ENCODE measurements at regions not wholly inside any gene's neighbourhood (a gene's known extent, or its start where the extent isn't known, plus 50 kb on each side); places are given as distances from the start of the nearest gene placed in this dataset.

DNA sequence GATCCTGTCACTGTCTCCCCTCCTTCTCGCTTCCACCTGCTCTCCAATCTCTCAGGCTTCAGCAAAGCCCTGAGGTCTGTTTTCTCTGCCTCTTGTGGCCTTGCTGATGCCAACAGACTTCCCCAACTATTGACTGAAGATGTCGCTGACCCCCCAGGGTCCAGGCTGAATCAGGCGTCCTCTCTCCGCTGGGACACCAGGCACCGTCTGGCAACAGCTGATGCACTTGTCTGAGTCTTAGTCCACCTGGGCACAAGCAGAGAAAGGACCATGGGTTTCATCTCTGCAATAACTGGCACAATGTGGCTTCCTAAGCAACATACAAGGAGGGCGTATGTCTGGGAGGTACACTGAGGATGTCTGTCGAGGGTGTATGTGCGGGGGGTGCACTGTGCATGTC, 248.7 kb upstream of the MYT1L start:
- ChIA-PET POLR2A (no interaction called here), CTCF (no interaction called here)
- peaks cover 3% of the 10 kb centered on the region for H3K9me3 Mint-ChIP-seq
- H3K4me3 Mint-ChIP-seq = no peak overlapping the region
- no peaks in the 10 kb centered on the region for H3K36me3 Mint-ChIP-seq
- DNase-seq = no peak
- intact Hi-C loops (cut with micrococcal nuclease) = no loop called here
- H3K27ac Mint-ChIP-seq = no peak overlapping the region
- no peaks in the 10 kb centered on the region for H3K4me1 Mint-ChIP-seq (ENCODE audit: low read depth)
- no peaks in the 10 kb centered on the region for H3K27me3 Mint-ChIP-seq

DNA sequence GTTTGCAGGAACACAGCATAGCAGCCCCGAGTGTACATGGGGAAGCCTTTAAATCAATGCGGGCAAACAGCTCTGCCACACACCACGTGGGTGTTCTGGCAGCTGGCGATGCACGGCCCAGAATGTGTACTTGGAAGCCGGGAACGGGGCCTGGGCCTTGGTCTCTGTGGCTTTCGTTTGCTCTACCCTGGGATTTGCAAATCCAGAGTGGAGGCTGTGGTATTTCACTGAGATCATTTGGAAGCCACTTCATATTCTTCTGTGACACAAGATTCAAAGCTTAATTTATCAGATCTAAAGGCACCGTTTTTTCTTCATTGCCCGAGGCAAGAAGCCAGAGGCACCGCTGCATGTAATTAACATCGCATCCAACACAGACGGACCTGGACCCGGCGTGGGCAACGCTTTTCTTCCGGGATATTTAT, 246.3 kb upstream of the MYT1L start:
- no peak overlapping the region for H3K4me3 Mint-ChIP-seq
- CTCF ChIA-PET = no interaction called here
- H3K4me1 Mint-ChIP-seq (ENCODE audit: low read depth) = no peaks in the 10 kb centered on the region
- no peak overlapping the region for H3K27ac Mint-ChIP-seq
- POLR2A ChIA-PET = no interaction called here
- no peaks in the 10 kb centered on the region for H3K27me3 Mint-ChIP-seq
- intact Hi-C loops (cut with micrococcal nuclease) = no loop called here
- H3K36me3 Mint-ChIP-seq = no peaks in the 10 kb centered on the region
- DNase-seq = no peak
- H3K9me3 Mint-ChIP-seq = no peaks in the 10 kb centered on the region

DNA sequence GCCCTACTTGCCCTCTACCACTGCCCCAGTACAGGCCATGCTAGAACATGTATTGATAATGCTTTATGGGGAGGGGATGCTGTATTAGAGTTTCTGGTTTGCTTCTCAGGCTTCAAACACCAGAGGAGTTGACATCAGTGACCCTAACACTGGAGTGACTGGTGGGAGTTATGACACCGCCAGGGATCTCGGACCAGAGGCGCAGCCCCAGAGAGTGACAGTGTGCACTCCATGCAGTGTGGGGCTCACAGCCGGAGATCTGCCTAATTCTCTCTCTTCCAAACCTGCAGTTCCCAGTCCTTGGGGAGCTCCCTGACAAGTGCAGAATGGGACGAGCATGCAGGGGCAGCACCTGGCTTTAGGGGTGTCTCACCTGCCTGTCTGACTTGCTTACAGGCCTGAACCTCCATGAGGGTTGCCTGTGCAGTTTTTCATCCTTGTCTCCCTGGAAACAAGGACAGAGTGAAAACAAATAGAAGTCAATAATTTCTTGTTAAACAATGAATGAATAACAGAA, 244.9 kb upstream of the MYT1L start:
- DNase-seq = no peak
- Mint-ChIP-seq H3K27me3 (no peaks in the 10 kb centered on the region), H3K36me3 (no peaks in the 10 kb centered on the region), H3K9me3 (no peaks in the 10 kb centered on the region), H3K4me3 (no peak overlapping the region), H3K4me1 (ENCODE audit: low read depth) (no peaks in the 10 kb centered on the region), H3K27ac (no peak overlapping the region)
- ChIA-PET CTCF (no interaction called here), POLR2A (no interaction called here)
- intact Hi-C loops (cut with micrococcal nuclease) = no loop called here

DNA sequence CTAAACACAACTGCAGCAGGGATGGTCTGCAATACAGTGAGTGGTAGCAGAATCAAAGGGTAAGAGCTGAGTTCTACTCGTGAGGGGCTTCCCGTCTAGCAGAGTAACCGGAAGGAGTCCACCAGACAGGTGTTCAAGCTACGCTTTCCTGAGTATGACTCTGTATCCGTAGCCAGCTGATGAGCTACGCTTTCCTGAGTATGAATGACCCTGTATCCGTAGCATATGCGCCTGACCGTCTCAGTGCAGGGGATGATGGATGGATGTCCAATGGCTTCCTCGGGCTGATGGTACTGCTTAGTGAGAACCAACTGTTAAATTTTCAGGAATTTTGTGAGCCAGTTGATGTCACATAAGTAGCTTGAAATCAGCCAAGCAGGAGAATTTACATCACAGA, 244.1 kb upstream of the MYT1L start:
- Mint-ChIP-seq H3K9me3 (no peaks in the 10 kb centered on the region), H3K27ac (no peak overlapping the region), H3K4me1 (ENCODE audit: low read depth) (no peaks in the 10 kb centered on the region), H3K4me3 (no peak overlapping the region), H3K36me3 (no peaks in the 10 kb centered on the region), H3K27me3 (no peaks in the 10 kb centered on the region)
- DNase-seq = no peak
- intact Hi-C loops (cut with micrococcal nuclease) = no loop called here
- POLR2A ChIA-PET = no interaction called here
- CTCF ChIA-PET = no interaction called here

DNA sequence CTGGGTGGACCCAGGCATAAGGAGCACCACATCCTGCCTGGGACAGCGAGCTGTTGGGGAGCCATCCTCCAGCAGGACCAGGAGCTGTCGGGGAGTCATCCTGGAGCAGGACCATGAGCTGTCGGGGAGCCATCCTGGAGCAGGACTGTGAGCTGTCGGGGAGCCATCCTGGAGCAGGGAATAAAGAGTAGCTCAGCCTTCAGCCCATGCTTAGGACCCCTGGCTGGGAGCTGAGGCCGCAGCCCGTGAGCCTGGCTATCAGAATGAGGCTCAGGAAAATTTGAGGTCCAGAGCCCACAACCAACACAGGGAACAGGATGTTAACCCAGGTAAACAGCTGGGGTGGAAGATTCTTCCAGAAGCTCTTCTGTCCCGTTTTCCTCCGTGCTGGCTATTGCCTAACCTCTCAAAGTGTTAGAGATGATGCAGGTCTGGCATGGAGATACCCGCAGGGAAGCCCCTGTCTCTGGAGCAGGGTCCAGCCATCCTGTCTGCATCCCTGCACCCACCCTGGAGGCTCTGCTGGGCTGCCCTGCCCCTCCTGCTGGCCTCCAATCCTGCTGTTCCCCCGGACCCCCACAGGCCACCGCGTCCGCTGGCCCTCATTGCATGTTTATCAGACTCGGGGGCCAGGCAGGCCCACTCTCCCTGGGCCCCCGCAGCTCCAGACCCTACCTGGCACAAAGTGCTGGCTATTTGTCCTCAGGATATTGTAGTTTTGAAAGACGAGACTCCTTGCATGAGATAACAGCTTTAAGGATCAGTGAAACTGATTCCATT, 243.5 kb upstream of the MYT1L start:
- intact Hi-C loops (cut with micrococcal nuclease) = no loop called here
- H3K9me3 Mint-ChIP-seq = no peaks in the 10 kb centered on the region
- H3K27me3 Mint-ChIP-seq = no peaks in the 10 kb centered on the region
- ChIA-PET POLR2A (no interaction called here), CTCF (no interaction called here)
- no peak overlapping the region for H3K4me3 Mint-ChIP-seq
- H3K27ac Mint-ChIP-seq = no peak overlapping the region
- no peaks in the 10 kb centered on the region for H3K36me3 Mint-ChIP-seq
- no peak for DNase-seq
- no peaks in the 10 kb centered on the region for H3K4me1 Mint-ChIP-seq (ENCODE audit: low read depth)

DNA sequence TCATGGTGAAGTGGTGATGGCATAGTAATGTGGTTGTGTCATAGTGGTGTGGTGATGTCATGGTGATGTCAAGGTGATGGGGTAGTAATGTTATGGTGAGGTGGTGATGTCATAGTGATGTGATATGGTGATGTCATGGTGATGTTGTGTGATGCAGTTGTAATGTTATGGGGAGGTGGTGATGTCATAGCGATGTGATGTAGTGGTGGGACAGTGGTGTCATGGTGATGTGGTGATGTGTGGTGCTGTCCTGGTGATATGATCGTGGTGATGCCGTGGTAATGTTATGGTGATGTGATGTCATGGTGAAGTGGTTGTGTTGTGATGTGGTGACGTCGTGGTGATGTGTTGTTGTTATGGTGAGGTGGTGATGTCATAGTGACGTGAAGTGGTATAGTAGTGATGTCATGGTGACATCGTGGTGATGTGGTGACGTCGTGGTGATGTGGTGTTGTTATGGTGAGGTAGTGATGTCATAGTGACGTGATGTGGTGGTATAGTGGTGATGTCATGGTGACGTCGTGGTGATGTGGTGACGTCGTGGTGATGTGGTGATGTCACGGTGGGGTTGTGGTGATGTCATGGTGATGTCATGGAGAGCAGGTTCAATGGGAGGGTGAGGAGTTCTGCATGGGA, 242.7 kb upstream of the MYT1L start:
- peak; percentile 19 for DNase-seq
- H3K27me3 Mint-ChIP-seq = no peaks in the 10 kb centered on the region
- no peaks in the 10 kb centered on the region for H3K4me1 Mint-ChIP-seq (ENCODE audit: low read depth)
- POLR2A ChIA-PET = no interaction called here
- CTCF ChIA-PET = no interaction called here
- intact Hi-C loops (cut with micrococcal nuclease) = no loop called here
- H3K36me3 Mint-ChIP-seq = no peaks in the 10 kb centered on the region
- no peaks in the 10 kb centered on the region for H3K9me3 Mint-ChIP-seq
- H3K27ac Mint-ChIP-seq = no peak overlapping the region
- H3K4me3 Mint-ChIP-seq = no peak overlapping the region

DNA sequence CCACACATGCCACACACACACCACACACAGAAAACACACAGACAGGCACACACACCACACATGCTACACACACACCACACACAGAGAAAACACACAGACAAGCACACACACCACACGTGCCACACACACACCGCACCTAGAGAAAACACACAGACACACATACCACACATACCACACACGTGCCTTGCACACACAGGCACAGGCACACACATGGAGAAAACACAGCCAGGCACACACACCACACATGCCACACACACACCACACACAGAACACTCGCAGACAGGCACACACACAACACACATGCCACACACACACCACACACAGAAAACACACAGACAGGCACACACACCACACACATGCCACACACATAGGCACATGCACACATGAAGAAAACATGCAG, 242.1 kb upstream of the MYT1L start:
- no peaks in the 10 kb centered on the region for H3K9me3 Mint-ChIP-seq
- DNase-seq = no peak
- no peaks in the 10 kb centered on the region for H3K4me1 Mint-ChIP-seq (ENCODE audit: low read depth)
- intact Hi-C loops (cut with micrococcal nuclease) = no loop called here
- H3K36me3 Mint-ChIP-seq = no peaks in the 10 kb centered on the region
- H3K27ac Mint-ChIP-seq = no peak overlapping the region
- H3K27me3 Mint-ChIP-seq = no peaks in the 10 kb centered on the region
- POLR2A ChIA-PET = no interaction called here
- CTCF ChIA-PET = no interaction called here
- no peak overlapping the region for H3K4me3 Mint-ChIP-seq

DNA sequence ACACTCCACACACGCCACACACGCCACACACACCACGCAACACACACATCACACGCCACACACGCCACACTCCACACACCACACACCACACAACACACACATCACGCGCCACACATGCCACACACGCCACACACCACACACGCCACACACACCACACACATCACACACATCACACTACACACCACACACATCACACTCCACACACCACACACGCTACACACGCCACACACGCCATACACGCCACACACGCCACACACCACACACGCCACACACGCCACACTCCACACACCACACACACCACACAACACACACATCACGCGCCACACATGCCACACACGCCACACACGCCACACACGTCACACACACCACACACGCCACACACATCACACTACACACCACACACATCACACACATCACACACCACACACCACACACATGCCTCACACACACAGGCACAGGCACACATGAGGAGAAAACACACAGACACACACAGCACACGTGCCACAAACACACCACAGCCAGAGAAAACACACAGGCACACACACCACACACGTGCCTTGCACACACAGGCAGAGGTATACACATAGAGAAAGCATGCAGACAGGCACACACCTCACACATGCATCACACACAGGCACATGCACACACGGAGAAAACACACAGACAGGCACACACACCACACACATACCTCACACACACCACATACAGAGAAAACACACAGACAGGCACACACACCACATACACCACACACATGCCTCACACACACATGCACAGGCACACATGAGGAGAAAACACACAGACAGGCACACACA, 241.5 kb upstream of the MYT1L start:
- H3K27me3 Mint-ChIP-seq = no peaks in the 10 kb centered on the region
- no peak for DNase-seq
- H3K4me1 Mint-ChIP-seq (ENCODE audit: low read depth) = no peaks in the 10 kb centered on the region
- no peaks in the 10 kb centered on the region for H3K9me3 Mint-ChIP-seq
- ChIA-PET POLR2A (no interaction called here), CTCF (no interaction called here)
- intact Hi-C loops (cut with micrococcal nuclease) = no loop called here
- no peak overlapping the region for H3K27ac Mint-ChIP-seq
- H3K4me3 Mint-ChIP-seq = no peak overlapping the region
- no peaks in the 10 kb centered on the region for H3K36me3 Mint-ChIP-seq

DNA sequence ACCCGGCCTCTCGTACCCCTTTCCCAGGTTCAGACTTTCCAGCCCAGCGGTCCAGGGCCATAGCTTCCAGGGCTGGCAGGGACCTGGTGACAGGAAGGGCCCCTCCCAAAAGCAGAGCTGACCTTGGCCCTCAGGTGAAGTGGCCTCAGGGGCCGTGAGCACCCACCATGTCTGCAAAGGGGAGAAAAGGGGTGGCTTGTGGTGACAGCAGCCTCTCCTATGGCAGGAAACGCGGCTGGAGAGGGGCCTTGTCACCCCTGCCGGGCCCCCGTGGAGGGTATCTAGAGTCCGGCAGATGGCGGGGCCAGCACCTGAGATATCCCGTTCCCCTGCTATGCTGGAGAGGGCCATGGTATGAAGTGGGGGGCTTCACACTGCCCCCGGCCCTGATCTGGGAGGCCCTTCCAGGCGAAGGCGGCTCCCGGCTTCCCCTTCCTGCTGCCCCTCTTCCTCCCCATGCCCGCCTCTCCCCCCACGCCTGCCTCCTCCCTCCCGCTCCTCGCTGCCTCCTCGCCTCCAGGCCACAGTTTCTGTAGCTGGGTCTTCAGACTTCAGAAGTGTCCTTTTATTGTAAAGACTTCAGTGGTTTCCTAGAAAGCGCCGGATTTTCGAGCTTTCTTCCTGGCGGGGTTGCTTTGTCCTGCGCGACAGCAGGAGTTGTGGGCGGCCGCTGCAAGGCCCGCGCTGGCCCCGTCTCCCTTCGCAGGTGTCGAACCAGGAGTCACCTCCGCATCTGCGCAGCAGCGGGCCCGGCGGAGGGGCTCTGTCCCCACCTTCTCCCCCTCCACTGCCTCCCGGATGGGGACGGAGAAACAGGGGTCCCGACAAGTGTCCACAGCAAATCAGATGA, 240.5 kb upstream of the MYT1L start:
- H3K4me3 Mint-ChIP-seq = no peak overlapping the region
- H3K27me3 Mint-ChIP-seq = no peaks in the 10 kb centered on the region
- no peak for DNase-seq
- H3K27ac Mint-ChIP-seq = no peak overlapping the region
- POLR2A ChIA-PET = no interaction called here
- intact Hi-C loops (cut with micrococcal nuclease) = no loop called here
- H3K9me3 Mint-ChIP-seq = no peaks in the 10 kb centered on the region
- CTCF ChIA-PET = no interaction called here
- H3K4me1 Mint-ChIP-seq (ENCODE audit: low read depth) = no peaks in the 10 kb centered on the region
- no peaks in the 10 kb centered on the region for H3K36me3 Mint-ChIP-seq

DNA sequence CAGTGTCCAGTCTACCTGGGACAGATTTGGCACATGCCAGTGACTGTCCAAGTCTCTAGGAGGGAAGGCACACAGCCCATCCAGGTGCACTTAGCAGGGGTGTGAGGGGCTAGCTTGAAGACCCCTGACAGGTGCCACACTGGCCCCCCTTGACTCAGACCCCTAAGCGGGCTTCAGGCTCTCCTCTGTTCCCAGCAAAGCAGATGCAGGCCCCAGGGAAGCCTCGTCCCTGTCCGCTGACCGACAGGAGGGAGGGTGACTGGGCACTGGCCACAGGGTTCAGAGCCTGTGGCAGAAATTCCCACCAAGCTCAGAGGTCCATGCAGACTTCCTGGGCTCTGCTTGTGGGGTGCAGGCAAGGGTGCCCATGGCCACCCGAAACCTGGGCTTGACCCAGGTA, 239.8 kb upstream of the MYT1L start:
- Mint-ChIP-seq H3K36me3 (no peaks in the 10 kb centered on the region), H3K4me1 (ENCODE audit: low read depth) (no peaks in the 10 kb centered on the region), H3K9me3 (no peaks in the 10 kb centered on the region), H3K27me3 (no peaks in the 10 kb centered on the region), H3K27ac (no peak overlapping the region), H3K4me3 (no peak overlapping the region)
- CTCF ChIA-PET = no interaction called here
- no peak for DNase-seq
- POLR2A ChIA-PET = no interaction called here
- intact Hi-C loops (cut with micrococcal nuclease) = no loop called here

DNA sequence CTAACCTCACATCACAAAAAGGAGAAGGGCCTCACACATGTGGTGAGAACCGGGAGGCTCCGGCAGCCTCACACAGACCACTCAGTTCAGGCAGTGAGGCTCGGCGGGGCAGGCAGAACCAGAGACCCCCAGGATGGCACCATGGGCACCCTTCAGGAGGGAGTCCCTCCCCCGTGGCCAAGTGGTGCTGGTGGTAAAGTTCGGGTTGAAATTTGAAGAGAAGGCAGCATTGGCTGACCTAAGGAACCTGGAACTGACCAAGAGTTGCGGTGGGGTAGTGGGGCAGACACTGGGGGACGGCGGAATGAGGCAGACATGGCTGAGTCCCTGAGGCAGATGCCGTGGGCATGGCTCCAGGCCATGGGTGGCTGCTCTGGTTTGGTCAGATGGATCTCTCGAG, 239.3 kb upstream of the MYT1L start:
- no peak for DNase-seq
- Mint-ChIP-seq H3K9me3 (no peaks in the 10 kb centered on the region), H3K27ac (no peak overlapping the region), H3K36me3 (no peaks in the 10 kb centered on the region), H3K4me3 (no peak overlapping the region), H3K4me1 (ENCODE audit: low read depth) (no peaks in the 10 kb centered on the region), H3K27me3 (no peaks in the 10 kb centered on the region)
- ChIA-PET CTCF (no interaction called here), POLR2A (no interaction called here)
- intact Hi-C loops (cut with micrococcal nuclease) = no loop called here

DNA sequence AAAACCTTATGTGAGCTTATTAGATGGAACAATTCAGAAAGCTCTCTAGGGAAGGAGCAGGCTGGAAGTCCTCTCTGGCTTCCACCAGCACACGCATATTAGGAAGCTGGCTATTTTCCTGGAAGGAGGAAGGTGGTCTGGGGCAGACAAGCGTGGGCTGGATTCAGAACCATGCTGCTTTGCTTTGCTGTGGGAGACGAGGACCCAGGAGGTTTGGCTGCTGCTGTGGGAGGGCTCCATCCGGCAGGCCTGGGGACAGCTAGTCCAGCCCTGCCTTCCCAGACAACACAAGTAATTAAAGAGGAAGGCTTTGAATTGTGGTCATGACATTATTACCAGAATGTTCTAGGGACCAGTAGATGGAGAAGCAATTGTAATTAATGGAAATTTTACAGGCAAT, 238.8 kb upstream of the MYT1L start:
- H3K36me3 Mint-ChIP-seq = no peaks in the 10 kb centered on the region
- ChIA-PET CTCF (no interaction called here), POLR2A (no interaction called here)
- no peaks in the 10 kb centered on the region for H3K9me3 Mint-ChIP-seq
- no peak overlapping the region for H3K4me3 Mint-ChIP-seq
- H3K27me3 Mint-ChIP-seq = no peaks in the 10 kb centered on the region
- no peak for DNase-seq
- intact Hi-C loops (cut with micrococcal nuclease) = no loop called here
- H3K4me1 Mint-ChIP-seq (ENCODE audit: low read depth) = no peaks in the 10 kb centered on the region
- no peak overlapping the region for H3K27ac Mint-ChIP-seq

All from activated CD4-positive, alpha-beta memory T cell treated with anti-CD3 and anti-CD28 coated beads for 36 hours (primary cell).